Activated T-cell treated with anti-CD3 and anti-CD28 coated beads for 1 hour (primary cell): ENCODE measurements at regions not wholly inside any gene's neighbourhood (a gene's known extent, or its start where the extent isn't known, plus 50 kb on each side); places are given as distances from the start of the nearest gene placed in this dataset.

ENCODE experiments used
- DNase-seq: peaks from one replicate; pipeline ENCODE4 v3.0.0-alpha.2; 2020; ENCODE audit warnings: low read depth

DNA sequence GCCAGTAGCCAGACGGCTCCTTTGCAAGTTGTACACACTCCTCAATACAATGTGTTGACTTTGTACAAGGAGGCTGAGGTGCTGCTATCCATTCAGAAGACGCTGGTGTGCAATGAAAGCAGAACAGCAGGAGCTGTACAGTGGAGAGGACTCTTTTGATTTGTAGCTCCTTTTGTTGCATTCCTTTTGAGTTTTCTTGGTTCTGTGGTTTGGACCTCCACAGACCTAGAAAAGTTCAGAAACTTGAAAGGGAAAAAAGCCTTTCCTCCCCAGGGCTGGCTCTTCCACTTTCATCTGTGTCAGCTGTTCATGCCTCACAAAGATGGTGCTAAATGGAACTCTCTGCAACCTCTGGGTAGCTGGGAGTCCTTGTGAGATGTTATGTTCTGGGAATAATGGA, 117.4 kb downstream of the MAT2B start:
- no peak for DNase-seq

DNA sequence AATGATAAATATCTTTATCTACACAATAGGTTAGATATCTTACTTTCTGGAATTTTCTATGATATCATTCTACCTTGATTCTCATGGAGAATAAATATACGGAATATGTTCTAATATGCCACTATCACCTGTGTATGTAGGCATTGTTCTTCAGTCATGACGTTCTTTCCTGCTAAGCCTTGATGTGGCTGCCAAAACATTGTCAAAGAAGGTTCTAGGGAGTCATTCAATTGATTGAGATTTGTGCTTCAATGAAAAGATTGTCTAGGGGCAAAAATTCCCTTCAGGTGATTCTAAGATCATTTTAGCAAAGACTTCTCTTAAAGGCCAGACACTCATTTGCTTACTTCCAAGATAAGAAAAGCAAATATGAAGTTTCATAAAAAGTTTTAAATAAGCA, 118.1 kb downstream of the MAT2B start:
- DNase-seq = no peak

DNA sequence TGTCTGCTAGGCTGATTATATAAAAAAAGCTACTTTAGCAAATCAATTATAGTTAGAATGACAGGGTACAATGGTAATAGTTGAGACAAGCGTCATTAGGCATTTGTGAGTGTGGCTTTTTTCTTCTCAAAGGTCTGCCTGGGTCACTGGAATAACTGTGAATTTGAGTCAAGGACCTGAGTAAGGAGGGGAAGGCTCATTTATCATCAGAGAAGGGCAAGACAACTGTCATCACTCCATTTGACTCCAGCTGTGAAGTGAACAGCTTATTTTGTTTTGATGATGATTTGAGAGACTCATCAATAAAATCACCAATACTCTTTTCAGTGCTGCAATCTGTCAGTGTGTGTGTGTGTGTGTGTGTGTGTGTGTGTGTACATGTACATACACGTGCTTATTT, 118.6 kb downstream of the MAT2B start:
- DNase-seq = no peak

DNA sequence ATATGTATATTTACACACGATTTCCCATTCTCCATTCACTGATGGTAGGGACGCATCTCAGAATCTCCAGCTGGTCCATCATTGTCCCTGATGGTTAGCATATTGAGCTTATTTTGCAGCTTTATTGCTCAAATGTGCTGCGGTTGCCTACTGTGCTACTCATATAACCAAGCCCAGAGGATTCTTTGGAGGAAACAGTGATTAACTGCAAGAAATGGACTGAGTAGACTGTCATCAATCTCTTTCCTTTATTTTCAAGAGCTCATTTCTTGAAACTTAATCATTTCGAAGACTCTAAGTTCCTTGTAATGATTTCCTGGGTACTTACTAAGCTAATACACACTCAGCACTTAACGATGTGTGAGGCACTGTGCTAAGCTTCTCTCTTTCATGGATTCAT, 119.0 kb downstream of the MAT2B start:
- no peak for DNase-seq

DNA sequence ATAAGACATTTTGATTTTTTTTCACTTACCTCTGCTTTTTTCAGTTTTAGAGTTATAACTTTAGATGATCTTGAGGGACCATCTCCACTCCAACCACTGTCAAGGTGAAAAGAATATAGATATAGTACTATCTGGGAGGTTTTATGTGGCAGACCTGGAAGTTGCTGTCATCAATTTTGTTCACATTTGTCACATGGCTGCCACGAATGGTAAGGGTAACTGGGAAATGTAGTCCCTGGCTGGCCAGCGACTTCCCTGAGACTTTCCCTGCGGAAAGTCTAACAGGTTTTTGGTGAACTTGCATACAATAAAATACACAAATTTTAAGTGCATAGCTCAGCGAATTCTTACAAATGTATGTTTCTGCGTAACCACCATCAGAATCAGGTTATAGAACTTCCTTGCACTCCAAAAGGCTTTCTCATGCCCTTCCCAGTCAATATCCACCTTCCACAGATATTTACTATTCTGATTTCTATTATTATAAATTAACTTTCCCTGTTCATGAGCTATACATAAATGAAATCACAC, 121.5 kb downstream of the MAT2B start:
- DNase-seq = no peak

DNA sequence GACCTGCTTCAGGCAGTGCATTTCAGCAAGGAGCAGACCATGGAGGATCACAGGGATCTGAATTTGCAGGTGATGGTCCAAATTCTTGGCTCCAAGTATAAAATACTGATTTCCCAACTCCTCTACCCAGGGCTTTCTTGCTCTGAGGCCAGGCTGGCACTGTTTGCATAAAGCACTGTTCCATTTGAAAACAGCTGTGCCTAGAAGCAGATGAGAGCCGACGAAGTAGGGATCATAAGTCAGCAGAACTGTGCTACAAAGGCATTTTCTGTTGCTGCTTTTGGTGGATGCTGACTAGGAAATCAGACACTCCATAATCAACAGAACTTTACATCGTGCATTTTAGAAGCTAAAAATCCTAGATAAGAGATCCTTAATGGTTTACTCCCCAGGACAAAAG, 126.4 kb downstream of the MAT2B start:
- no peak for DNase-seq

DNA sequence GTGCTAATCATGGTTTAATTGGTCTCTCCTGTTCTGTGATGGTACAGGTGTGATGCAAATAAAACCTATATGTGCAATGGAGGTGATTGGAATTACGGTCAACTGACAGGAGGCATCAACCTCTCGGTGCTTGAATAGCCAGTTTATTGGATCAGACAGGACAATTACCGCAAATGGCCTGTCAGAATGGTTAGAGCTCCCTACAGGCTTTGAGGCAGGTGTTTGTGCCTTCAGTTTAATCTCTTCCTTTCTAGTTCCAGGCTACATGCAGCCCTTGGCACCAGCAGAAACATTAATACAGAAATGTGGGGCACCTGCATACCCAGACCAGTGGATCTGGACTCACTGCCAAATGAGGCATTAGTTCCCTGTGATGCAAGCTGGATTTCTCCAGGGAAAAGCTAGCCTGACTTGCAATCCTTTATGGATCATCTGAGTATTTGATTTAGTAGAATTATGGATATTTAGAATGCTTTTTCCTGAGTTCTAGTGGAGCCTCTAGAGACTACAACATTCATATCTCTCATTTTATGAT, 128.6 kb downstream of the MAT2B start:
- DNase-seq = no peak

DNA sequence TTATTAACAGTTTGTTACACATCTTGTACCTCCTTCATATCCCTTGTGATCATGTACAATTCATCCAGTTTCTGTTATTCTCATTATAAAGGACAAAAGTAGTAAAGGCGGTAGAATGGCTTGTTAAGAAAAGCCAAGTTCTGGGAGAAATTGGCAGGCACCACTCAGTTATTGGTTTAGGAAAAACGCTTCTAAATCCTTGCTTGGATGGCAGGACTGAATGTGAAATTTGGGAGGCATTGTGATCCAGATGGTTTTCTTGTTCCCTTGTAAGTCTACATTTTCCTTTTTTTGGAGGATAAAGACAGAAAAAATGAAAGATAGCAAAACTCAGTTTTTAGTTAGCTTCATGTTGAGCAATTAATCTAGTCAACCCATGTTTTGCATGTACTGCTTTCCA, 130.2 kb downstream of the MAT2B start:
- DNase-seq = no peak

DNA sequence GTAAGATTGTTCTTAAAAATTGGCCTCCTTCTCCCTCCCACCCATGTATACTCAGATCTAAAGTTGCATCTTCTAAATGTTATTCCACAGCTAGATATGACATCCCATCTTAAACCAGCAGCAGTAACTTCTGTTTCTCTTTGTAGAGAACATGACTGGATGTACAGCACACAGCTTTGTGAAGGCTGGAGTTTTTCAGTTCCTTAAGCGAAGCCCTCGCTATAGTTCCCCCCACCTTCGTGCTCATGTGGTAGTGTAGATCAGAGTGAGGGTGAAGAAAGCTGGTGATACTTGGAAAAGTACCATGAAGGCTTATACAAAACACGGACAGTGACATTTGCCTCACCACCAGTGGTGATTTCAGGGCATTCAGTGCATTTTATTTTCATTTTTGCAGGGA, 137.5 kb downstream of the MAT2B start:
- no peak for DNase-seq

DNA sequence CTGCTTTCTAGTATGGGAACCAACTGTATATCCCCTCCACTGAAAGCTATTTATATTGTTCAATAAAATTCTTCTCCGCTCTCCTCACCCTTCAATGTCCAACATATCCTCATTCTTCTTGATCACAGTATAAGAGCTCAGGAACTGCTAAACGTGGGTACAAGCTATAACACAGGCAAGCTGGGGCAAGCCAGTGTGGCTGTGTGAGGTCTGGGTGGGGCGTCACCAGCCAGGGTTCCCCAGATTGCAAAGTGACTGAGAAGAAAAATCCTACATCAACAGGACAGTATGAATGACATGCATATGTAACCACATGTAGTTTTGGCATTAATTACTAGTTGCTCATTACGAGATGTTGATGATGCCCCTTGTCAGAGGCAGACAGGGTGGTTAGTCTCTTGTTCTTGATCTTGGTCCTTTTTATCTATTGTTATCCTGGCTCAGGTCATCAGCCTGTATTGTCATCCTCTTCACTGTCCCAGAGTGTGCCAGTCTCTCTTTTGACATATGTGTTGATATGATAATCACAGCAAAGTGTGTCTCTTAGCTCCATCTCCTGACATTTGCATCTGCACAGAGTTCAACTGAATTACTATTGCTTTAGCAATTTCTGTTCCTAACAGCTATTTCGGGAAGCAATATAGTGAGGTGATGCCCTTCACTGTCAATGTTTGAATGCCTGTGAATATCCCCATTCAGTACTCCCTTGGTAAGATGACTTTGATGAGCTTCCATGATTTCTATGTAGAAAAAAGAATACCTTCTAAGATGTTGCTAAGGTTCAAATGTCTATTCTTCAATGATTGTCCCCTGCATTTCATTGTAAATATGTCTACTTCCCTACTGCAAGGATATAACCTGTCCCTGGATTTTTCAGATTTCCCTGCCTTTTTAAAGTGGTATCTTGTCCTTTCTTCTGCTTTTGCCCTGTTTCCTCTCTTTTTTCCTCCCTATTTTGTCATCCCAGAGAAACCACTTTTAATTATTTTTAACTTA, 140.3 kb downstream of the MAT2B start:
- no peak for DNase-seq

DNA sequence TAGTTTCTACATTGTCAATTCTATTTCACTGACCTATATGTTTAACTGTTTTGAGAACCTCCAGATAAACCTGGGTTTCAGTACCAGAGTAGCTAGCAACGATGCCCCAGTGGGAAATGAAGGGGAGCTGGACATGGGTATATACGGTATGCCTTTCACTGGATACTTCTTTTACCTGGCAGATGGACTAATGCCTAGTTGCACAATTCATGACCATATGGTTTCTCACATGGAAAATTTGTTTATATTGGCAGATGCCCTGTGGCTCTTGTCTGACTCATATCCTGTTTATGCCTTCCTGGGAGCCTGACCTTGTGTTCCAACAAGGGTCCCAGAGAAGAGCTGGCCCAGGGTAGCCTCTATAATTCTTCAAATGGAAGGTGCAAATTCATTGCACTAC, 144.1 kb downstream of the MAT2B start:
- no peak for DNase-seq

DNA sequence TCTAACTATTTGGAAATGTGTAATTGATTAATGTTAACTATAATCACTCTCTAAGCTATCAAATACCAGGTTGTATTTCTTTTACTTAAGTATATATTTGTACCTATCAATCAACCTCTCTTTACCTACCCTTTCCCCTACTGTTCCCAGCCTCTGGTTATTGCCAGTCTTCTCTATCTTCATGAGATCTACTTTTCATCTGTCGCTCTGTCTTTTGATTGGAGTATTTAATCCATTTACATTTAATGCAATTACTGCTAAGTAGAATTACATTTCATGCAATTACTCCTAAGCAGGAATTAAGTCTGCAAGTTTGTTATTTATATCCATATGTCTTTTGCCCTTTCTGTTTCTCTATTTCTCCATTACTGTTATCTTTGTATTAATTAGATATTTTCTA, 148.1 kb downstream of the MAT2B start:
- DNase-seq = no peak

DNA sequence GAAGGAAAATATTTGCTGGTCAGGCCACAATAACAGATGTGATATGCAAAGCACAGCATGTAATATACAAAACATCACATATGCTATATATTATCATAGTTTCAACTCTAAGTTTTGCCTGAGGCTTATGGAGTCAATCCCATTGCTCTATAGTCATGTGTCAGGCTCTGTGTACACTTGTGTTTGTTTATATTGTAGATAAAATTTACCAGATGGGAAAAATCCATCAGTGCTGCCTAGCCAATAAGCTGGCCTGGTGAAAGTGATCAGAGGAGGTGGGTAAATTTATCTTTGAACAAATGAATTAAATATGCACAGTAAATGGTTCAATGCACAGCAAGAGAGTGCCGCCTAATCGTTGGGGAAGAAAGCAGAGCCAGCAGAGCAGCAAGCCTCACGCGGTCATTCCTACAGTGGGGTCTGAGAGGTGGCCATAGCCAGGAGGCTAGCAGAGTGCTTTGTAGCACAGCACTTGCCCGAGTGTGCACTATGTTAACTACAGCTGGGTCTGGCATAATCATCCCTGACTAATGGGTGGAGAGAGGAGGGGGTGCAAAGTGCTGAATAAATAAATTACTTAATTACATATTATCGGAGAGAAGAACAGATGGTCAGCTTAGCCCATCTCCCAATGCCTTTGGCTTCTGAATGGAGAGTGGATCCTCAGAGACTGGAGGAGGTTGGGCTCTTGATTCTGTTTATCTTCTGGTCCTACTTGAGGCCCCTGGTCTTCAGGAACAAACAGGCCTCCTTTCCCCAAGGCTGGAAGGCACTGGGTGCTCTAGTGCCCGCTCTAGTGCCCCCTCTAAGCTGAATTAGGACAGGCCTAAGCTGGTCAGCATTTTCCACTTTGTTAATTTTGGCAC, 153.5 kb downstream of the MAT2B start:
- DNase-seq = no peak

DNA sequence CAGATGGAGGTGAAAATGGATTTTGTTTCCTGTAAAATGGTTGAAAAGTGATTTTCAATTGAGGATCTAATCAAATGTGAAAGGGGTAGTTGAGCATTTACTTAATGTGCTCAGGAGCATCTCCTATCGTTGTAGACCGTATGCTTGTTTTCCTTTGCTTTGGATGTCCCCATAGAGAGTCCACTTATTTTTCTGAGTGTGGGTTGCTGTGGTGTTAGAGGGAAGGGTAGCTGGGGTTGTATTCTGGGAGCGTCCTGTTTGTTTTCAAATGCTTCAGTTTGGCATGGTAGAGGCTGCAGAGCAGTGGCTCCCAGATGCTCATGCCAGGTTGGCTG, 154.1 kb downstream of the MAT2B start:
- no peak for DNase-seq

DNA sequence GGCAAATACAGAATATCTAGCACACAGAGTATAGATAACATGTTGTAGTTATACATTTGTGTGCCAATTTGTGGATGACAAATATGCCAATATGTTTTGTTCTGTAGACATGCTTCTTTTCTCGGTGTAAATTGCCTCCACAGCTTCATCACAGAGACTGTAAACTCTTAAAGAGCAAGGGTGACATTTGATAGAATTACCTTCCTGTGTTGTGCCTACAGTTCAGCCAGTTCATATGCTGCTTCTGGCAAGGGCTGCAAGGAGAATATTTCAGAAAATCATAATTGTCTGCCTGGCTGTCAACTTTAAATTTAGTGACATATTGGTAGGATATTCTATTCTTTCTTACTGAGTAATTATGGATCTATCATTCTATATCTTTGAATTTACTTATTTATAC, 155.1 kb downstream of the MAT2B start:
- no peak for DNase-seq

DNA sequence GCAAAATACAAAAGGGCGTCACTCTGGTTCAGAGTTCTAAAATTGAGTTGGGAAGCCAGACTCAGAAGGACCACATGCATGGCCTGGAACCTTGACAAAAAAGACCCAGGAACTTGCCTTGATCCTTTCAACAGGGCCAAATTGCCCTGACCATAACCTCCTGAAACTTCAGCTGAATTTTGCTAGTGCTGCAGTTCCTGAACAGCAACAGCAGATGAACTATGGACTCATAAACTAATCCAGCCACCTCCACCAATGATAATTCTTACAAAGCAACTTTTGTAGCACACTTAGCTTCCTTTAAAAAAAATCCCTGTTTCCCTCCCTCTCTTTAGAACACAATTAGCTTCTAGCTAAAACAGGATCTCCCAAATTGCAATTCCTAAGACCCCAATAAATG, 155.9 kb downstream of the MAT2B start:
- DNase-seq = no peak

DNA sequence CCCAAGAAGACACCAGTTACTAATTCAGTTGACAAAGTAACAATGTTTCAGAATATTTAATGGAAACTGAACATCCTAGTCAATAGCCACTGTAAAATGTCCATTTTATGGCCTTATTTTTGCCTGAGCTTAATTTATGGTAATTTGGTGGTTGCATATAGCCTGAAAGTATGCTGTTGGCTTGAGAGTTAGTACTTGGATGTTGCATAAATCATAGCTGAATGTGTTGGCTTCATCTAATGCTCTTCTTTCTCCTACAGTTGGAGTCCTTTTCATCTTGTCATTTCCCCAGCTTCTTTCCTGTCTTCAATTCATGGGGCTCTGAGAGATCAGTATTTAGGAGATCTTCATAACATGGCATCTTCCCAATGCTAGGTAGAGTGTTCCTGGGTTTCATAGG, 164.6 kb downstream of the MAT2B start:
- DNase-seq = no peak

DNA sequence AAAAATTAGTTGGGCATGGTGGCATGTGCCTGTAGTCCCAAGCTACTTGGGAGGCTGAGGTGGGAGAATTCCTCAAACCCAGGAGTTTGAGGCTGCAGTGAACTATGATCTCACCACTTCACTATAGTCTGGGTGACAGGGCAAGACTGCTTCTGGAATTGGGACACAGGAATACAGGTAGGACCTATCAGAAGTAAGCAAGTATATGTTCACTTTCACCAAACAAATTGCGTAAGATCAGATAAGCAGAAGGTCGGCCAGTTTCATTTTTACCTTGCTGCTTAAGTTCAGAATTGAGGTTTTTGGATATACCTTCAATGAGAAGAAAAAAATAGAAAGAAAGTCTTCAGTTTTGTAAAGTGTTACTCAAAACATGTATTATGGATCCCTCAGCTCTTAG, 171.7 kb downstream of the MAT2B start:
- no peak for DNase-seq

DNA sequence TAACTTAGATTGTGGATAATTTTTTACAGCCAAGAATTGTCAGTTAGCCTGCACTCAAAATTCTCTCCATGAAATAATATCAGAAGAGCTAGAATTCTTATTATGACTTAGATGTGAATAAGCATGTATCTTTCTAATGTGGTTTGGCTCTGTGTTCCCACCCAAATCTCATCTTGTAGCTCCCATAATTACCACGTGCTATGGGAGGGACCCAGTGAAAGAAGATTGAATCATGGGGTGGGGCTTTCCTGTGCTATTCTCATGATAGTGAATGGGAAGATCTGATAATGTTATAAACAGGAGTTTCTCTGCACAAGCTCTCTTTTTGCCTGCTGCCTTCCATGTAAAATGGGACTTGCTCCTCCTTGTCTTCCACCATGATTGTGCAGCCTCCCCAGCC, 176.8 kb downstream of the MAT2B start:
- DNase-seq = no peak

DNA sequence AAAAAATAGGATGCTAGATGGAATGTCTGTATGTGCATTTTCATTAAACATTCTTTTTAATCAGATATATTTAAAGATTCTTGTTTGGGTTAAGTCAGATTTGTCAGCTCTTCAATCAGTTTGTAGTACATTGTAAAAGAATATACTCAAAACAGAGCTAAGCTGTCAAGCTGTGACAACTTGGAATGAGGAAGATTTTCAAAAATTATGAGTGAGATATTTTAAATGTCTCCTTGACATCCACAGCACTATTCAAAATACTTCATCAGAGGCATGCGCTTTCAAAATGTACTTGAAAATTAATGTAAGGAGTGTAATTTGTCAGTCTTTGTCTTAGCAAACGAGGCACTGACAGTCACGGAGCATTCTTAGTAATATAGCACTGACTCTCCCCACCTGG, 182.0 kb downstream of the MAT2B start:
- no peak for DNase-seq

DNA sequence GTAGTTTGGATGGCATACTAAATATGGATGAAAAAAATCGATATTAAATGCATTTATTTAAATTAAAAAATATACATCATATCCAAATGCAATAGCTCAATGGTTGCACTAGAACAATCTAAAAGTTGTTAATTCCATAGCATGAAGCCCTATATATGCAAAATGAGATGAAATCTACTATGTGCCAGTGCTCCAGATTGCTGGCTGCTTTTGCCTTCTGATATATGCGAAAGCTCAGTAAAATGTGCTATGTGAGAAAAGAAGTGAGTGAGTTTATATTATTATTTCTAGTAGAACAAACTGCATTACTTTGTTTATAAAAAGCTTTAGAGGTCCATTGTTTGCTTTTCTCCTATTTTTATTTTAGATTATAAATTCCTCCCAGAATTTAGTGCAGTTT, 186.7 kb downstream of the MAT2B start:
- no peak for DNase-seq

DNA sequence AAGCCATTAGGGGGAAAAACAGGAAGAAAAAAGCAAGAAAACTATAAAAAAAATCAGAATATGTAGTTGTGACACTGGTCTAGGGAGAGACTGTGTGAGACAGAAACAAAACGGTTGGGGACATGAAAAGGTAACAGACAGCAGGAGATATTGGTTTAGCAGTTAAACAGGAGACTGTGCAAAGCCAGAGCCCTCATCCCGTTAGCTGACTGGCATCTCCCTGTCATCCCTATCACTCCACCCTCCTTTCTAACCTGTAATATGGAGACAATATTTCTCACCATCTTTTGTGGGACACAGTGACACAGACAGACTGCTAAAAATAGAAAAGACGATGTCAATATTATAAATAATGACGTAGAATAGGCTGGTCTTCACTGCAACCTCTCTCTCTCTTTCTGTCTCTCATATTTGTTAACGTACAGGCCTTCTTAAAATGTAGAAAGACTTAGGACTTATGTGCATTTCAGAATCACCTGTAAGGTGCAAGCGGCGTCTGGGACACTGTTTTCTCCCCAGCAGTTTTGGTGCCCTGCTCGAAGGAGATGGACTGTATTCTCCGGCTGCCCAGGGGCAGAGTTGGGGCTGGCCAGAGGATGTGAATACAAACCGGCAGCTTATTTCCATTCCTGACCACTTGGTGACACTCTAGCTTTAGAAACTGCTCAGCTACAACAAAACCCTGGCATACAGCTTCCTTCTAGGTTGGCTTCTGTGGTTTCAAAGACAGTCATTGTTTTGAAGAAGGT, 190.6 kb downstream of the MAT2B start:
- DNase-seq = no peak
